Panc1 (cell line): ENCODE measurements at regions not wholly inside any gene's neighbourhood (a gene's known extent, or its start where the extent isn't known, plus 50 kb on each side); places are given as distances from the start of the nearest gene placed in this dataset.

ENCODE experiments used
- POLR2AphosphoS5 ChIP-seq: IDR thresholded peaks from 2 replicates; pipeline ENCODE4 v1.6.1; 2012; ENCODE audit warnings: mild to moderate bottlenecking, low read depth, low read length, moderate library complexity
- SIN3A ChIP-seq: IDR thresholded peaks from 2 replicates; pipeline ENCODE4 v1.6.1; 2012; ENCODE audit warnings: low read depth, mild to moderate bottlenecking, low read length, moderate library complexity, borderline replicate concordance; ENCODE audit not compliant: insufficient read depth
- TCF7L2 ChIP-seq: IDR thresholded peaks from 2 replicates; pipeline ENCODE4 v1.6.1; 2011; ENCODE audit warnings: mild to moderate bottlenecking, low read depth, low read length, inconsistent platforms
- TF ChIP-seq, protein P1 (sequence below): fragments of 450-650 bp; IDR thresholded peaks from 2 replicates; pipeline ENCODE4 v1.5.1; 2017; ENCODE audit warnings: mild to moderate bottlenecking
- TF ChIP-seq, protein P2 (sequence below), 2 experiments: IDR thresholded peaks; 2 replicates each; pipeline ENCODE4 v1.6.1; 2011 to 2012; ENCODE audit warnings: low read depth in 2 of 2, control low read depth in 1 of 2, low read length in 1 of 2, mild to moderate bottlenecking in 1 of 2, moderate library complexity in 1 of 2; ENCODE audit not compliant: insufficient read depth in 1 of 2

DNA sequence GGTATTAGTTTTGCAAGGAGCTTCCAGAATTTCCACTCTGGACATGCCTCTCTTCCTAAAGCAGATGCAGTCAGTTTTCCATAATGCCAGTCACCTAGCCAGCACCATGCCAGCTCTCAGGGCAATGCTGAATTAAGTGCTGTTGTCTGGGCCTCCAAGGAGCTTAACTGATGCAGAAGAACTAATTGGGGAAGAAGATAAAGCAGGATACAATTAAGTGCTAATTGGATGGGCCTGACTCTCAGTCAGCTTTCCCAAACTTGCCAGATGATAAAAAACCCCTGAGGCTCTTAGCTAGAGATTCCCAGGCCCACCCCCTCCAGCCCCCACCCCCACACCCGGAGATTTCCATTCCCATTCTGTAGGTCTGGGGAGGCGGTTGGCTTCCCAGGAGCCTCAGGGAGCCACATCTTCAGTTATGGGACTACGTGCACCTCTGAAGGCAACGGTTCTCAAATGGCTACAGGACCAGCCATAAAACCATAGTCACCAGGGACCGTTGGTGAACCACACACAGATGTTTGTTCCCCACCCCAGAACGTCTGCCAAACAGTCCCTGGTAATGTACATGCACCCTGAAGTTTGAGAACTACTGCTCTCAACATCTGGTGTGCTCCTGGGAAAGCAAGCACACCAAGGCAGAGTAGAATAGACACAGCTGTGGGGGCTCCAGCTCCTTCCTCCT is 499.1 kb upstream of the CDH5 start:
- TF ChIP-seq, protein P1, sequence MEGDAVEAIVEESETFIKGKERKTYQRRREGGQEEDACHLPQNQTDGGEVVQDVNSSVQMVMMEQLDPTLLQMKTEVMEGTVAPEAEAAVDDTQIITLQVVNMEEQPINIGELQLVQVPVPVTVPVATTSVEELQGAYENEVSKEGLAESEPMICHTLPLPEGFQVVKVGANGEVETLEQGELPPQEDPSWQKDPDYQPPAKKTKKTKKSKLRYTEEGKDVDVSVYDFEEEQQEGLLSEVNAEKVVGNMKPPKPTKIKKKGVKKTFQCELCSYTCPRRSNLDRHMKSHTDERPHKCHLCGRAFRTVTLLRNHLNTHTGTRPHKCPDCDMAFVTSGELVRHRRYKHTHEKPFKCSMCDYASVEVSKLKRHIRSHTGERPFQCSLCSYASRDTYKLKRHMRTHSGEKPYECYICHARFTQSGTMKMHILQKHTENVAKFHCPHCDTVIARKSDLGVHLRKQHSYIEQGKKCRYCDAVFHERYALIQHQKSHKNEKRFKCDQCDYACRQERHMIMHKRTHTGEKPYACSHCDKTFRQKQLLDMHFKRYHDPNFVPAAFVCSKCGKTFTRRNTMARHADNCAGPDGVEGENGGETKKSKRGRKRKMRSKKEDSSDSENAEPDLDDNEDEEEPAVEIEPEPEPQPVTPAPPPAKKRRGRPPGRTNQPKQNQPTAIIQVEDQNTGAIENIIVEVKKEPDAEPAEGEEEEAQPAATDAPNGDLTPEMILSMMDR = no peak
- TF ChIP-seq, protein P2, sequence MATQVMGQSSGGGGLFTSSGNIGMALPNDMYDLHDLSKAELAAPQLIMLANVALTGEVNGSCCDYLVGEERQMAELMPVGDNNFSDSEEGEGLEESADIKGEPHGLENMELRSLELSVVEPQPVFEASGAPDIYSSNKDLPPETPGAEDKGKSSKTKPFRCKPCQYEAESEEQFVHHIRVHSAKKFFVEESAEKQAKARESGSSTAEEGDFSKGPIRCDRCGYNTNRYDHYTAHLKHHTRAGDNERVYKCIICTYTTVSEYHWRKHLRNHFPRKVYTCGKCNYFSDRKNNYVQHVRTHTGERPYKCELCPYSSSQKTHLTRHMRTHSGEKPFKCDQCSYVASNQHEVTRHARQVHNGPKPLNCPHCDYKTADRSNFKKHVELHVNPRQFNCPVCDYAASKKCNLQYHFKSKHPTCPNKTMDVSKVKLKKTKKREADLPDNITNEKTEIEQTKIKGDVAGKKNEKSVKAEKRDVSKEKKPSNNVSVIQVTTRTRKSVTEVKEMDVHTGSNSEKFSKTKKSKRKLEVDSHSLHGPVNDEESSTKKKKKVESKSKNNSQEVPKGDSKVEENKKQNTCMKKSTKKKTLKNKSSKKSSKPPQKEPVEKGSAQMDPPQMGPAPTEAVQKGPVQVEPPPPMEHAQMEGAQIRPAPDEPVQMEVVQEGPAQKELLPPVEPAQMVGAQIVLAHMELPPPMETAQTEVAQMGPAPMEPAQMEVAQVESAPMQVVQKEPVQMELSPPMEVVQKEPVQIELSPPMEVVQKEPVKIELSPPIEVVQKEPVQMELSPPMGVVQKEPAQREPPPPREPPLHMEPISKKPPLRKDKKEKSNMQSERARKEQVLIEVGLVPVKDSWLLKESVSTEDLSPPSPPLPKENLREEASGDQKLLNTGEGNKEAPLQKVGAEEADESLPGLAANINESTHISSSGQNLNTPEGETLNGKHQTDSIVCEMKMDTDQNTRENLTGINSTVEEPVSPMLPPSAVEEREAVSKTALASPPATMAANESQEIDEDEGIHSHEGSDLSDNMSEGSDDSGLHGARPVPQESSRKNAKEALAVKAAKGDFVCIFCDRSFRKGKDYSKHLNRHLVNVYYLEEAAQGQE (IDR thresholded peaks at IDR 0.05; ENCODE audit: insufficient read depth in 1 of 2, low read depth in 2 of 2, low read length in 1 of 2) = no peak
- TF ChIP-seq POLR2AphosphoS5 (no peak), SIN3A (no peak), TCF7L2 (no peak)
